Caco-2 (cell line): ENCODE measurements at regions not wholly inside any gene's neighbourhood (a gene's known extent, or its start where the extent isn't known, plus 50 kb on each side); places are given as distances from the start of the nearest gene placed in this dataset.
"Not testable (repeated sequence)": the region's sequence is repeated elsewhere in the genome, so short reads cannot be mapped to it uniquely, and the experiment has no call there.

Experiments used
- BruUV-seq: library from RNA; stranded (reverse); fragments of 400-500 nt; replicated peaks from 2 replicates; lab custom pipeline; 2021; lab: Mats Ljungman, UMichigan
- CTCF ChIA-PET: fragments of 300-600 bp; sonication (Branson Sonifier 250); formaldehyde crosslinking; loops from one replicate; lab custom pipeline; 2022; ENCODE audit warnings: antibody characterized with exemption; lab: Charles Lee
- POLR2A ChIA-PET: fragments of 300-600 bp; sonication (Branson Sonifier 250); formaldehyde crosslinking; loops from one replicate; lab custom pipeline; 2022; ENCODE audit warnings: antibody characterized with exemption; lab: Charles Lee
- DNase-seq, 2 experiments: peaks; one replicate each; pipeline versions ENCODE4 v3.0.0 to v3.0.0-alpha.2; 2020 to 2022
- H3K27me3 ChIP-seq: replicated peaks from 2 replicates; pipeline ENCODE4 v1.6.0; 2011; ENCODE audit warnings: low read length; ENCODE audit not compliant: control insufficient read depth, insufficient read depth
- H3K36me3 ChIP-seq: 2 replicates; pipeline ENCODE4 v1.5.1; 2011; ENCODE audit warnings: low read length; ENCODE audit not compliant: control insufficient read depth, insufficient read depth
- H3K4me1 ChIP-seq: fragments of 250-450 bp; sonication (Bioruptor Pico); 2 replicates; pipeline ENCODE4 v1.5.1; 2020; ENCODE audit warnings: mild to moderate bottlenecking
- H3K4me3 ChIP-seq: 2 replicates; pipeline ENCODE4 v1.5.1; 2011; ENCODE audit warnings: low read depth, mild to moderate bottlenecking, control low read depth, low read length
- H3K9me3 ChIP-seq: fragments of 250-450 bp; sonication (Bioruptor Pico); 2 replicates; pipeline ENCODE4 v1.5.1; 2020; ENCODE audit warnings: mild to moderate bottlenecking, moderate library complexity
- H3K27ac Mint-ChIP-seq: one replicate; pipeline ENCODE4 v1.8.0; 2022; ENCODE audit warnings: mixed read lengths; ENCODE audit not compliant: unreplicated experiment
- H3K27me3 Mint-ChIP-seq: one replicate; pipeline ENCODE4 v1.8.0; 2022; ENCODE audit warnings: mixed read lengths; ENCODE audit not compliant: insufficient read depth, unreplicated experiment
- H3K36me3 Mint-ChIP-seq: one replicate; pipeline ENCODE4 v1.8.0; 2022; ENCODE audit warnings: mild to moderate bottlenecking, mixed read lengths; ENCODE audit not compliant: insufficient read depth, unreplicated experiment
- H3K4me1 Mint-ChIP-seq: one replicate; pipeline ENCODE4 v1.8.0; 2022; ENCODE audit warnings: low read depth, mixed read lengths; ENCODE audit not compliant: unreplicated experiment
- H3K4me3 Mint-ChIP-seq: one replicate; pipeline ENCODE4 v1.8.0; 2022; ENCODE audit warnings: mild to moderate bottlenecking, moderate library complexity, mixed read lengths; ENCODE audit not compliant: unreplicated experiment
- H3K9me3 Mint-ChIP-seq: one replicate; pipeline ENCODE4 v1.8.0; 2022; ENCODE audit warnings: mixed read lengths; ENCODE audit not compliant: unreplicated experiment
- CTCF ChIP-seq, 2 experiments: fragments of 200-600 bp in 1 of 2; IDR thresholded peaks; 1 replicate in 1 of 2; 2 replicates in 1 of 2; pipeline versions ENCODE4 v1.5.1 to v1.8.0; 2011 to 2022; ENCODE audit warnings: antibody characterized with exemption in 1 of 2, control low read depth in 1 of 2, inconsistent platforms in 1 of 2, low read depth in 1 of 2, low read length in 1 of 2, mild to moderate bottlenecking in 1 of 2, moderate library complexity in 1 of 2; ENCODE audit not compliant: insufficient read depth in 1 of 2, severe bottlenecking in 1 of 2, unreplicated experiment in 1 of 2
- intact Hi-C: fragments of 100-400 bp; cut with micrococcal nuclease; formaldehyde crosslinking; loops from one replicate; pipeline ENCODE4 v1.10.0; 2022; ENCODE audit not compliant: unreplicated experiment

GRCh38 chr5:117731446-117731845 is 1156.8 kb upstream of the SEMA6A start:
- H3K4me3 ChIP-seq: no peak overlapping the region
- H3K27me3 ChIP-seq: no peaks in the 10 kb centered on the region
- no peak overlapping the region for H3K4me3 Mint-ChIP-seq
- no TSS peak for BruUV-seq
- no peak for DNase-seq
- CTCF ChIA-PET: no interaction called here
- H3K36me3 Mint-ChIP-seq: no peaks in the 10 kb centered on the region
- H3K27me3 Mint-ChIP-seq: peaks cover 5% of the 10 kb centered on the region
- no peaks in the 10 kb centered on the region for H3K4me1 Mint-ChIP-seq
- POLR2A ChIA-PET: no interaction called here
- H3K27ac Mint-ChIP-seq: no peak overlapping the region
- no peaks in the 10 kb centered on the region for H3K4me1 ChIP-seq
- no peaks in the 10 kb centered on the region for H3K9me3 Mint-ChIP-seq
- TF ChIP-seq CTCF (IDR thresholded peaks at IDR 0.05; ENCODE audit: insufficient read depth in 1 of 2, low read depth in 1 of 2, low read length in 1 of 2, severe bottlenecking in 1 of 2, unreplicated experiment in 1 of 2): no peak
- H3K36me3 ChIP-seq: no peaks in the 10 kb centered on the region
- H3K9me3 ChIP-seq: no peaks in the 10 kb centered on the region
- intact Hi-C loops: no loop called here

GRCh38 chr5:117720784-117721183 is 1146.2 kb upstream of the SEMA6A start:
- H3K27me3 ChIP-seq, BruUV-seq, H3K4me3 Mint-ChIP-seq, intact Hi-C loops, H3K36me3 ChIP-seq, H3K36me3 Mint-ChIP-seq, CTCF ChIA-PET, H3K9me3 Mint-ChIP-seq, H3K4me1 ChIP-seq, H3K4me1 Mint-ChIP-seq, H3K27me3 Mint-ChIP-seq, H3K27ac Mint-ChIP-seq, H3K4me3 ChIP-seq, H3K9me3 ChIP-seq, POLR2A ChIA-PET, DNase-seq: not testable (repeated sequence)

DNA sequence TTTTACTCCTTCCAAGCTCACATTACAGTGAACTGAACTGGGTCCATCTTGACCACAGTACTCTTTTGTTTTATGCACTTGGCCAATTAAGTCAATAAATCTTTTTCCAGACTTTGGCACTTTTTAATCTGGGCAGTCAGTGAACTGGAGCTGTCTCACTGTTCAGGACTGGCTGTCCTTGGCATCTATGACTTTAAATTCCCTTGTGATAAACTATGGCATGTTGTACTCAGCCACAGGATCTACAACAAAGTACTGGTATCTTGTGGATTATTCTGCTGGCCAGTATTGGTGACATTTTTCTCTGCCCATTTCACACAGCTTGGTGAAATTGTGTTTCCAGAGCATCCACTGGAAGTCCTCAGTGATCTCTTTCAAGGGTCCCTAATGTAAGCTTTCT is 1144.8 kb upstream of the SEMA6A start:
- Mint-ChIP-seq H3K9me3 (peaks cover 16% of the 10 kb centered on the region), H3K27me3 (no peaks in the 10 kb centered on the region), H3K4me3 (no peak overlapping the region), H3K36me3 (no peaks in the 10 kb centered on the region), H3K4me1 (no peaks in the 10 kb centered on the region), H3K27ac (no peak overlapping the region)
- H3K36me3 ChIP-seq: no peaks in the 10 kb centered on the region
- peaks cover 13% of the 10 kb centered on the region for H3K9me3 ChIP-seq
- BruUV-seq: no TSS peak
- no peak overlapping the region for H3K4me3 ChIP-seq
- CTCF ChIA-PET: no interaction called here
- no peaks in the 10 kb centered on the region for H3K27me3 ChIP-seq
- TF ChIP-seq CTCF (IDR thresholded peaks at IDR 0.05; ENCODE audit: insufficient read depth in 1 of 2, low read depth in 1 of 2, low read length in 1 of 2, severe bottlenecking in 1 of 2, unreplicated experiment in 1 of 2): no peak
- POLR2A ChIA-PET: no interaction called here
- H3K4me1 ChIP-seq: no peaks in the 10 kb centered on the region
- DNase-seq: no peak
- intact Hi-C loops: no loop called here
